ENCODE measurements at regions not wholly inside any gene's neighbourhood (a gene's known extent, or its start where the extent isn't known, plus 50 kb on each side); places are given as distances from the start of the nearest gene placed in this dataset.
"Not testable (repeated sequence)": the region's sequence is repeated elsewhere in the genome, so short reads cannot be mapped to it uniquely, and the experiment has no call there.

- DNase-seq (ENCODE audit: low read depth in 2 of 2): not testable (repeated sequence)
Observed at GRCh38 chr2:114018464-114018863, 128.6 kb downstream of the ACTR3 start.

GRCh38 chr2:114020668-114021067 lies 130.8 kb downstream of the ACTR3 start:
- DNase-seq (ENCODE audit: low read depth in 2 of 2): no peak

GRCh38 chr2:114022360-114023085 lies 132.6 kb downstream of the ACTR3 start:
- DNase-seq (ENCODE audit: low read depth in 2 of 2): peak in 1 of 2 donors; percentile 3

GRCh38 chr2:114024326-114024725 lies 134.4 kb downstream of the ACTR3 start:
- DNase-seq (ENCODE audit: low read depth in 2 of 2): no peak

- no peak for DNase-seq (ENCODE audit: low read depth in 2 of 2)
Observed at GRCh38 chr2:114025030-114025429, 135.1 kb downstream of the ACTR3 start.

GRCh38 chr2:114027437-114027836 lies 137.5 kb downstream of the ACTR3 start:
- no peak for DNase-seq (ENCODE audit: low read depth in 2 of 2)

GRCh38 chr2:114031605-114032505 lies 142.0 kb downstream of the ACTR3 start:
- DNase-seq (ENCODE audit: low read depth in 2 of 2): no peak

- DNase-seq (ENCODE audit: low read depth in 2 of 2): no peak
Observed at GRCh38 chr2:114032705-114033104, 142.8 kb downstream of the ACTR3 start.

- no peak for DNase-seq (ENCODE audit: low read depth in 2 of 2)
Observed at GRCh38 chr2:114034742-114035141, 144.9 kb downstream of the ACTR3 start.

GRCh38 chr2:114038710-114039109 lies 148.8 kb downstream of the ACTR3 start:
- DNase-seq (ENCODE audit: low read depth in 2 of 2): no peak

- no peak for DNase-seq (ENCODE audit: low read depth in 2 of 2)
Observed at GRCh38 chr2:114039677-114040076, 149.8 kb downstream of the ACTR3 start.

- no peak for DNase-seq (ENCODE audit: low read depth in 2 of 2)
Observed at GRCh38 chr2:114040826-114041225, 150.9 kb downstream of the ACTR3 start.

GRCh38 chr2:114044985-114045384 lies 155.1 kb downstream of the ACTR3 start:
- no peak for DNase-seq (ENCODE audit: low read depth in 2 of 2)

- no peak for DNase-seq (ENCODE audit: low read depth in 2 of 2)
Observed at GRCh38 chr2:114046373-114046772, 156.5 kb downstream of the ACTR3 start.

GRCh38 chr2:114046866-114047435 lies 157.1 kb downstream of the ACTR3 start:
- DNase-seq (ENCODE audit: low read depth in 2 of 2): no peak

GRCh38 chr2:114049280-114049679 lies 159.4 kb downstream of the ACTR3 start:
- DNase-seq (ENCODE audit: low read depth in 2 of 2): no peak

GRCh38 chr2:114049826-114050225 lies 159.9 kb downstream of the ACTR3 start:
- DNase-seq (ENCODE audit: low read depth in 2 of 2): no peak

- DNase-seq (ENCODE audit: low read depth in 2 of 2): no peak
Observed at GRCh38 chr2:114056294-114057143, 166.6 kb downstream of the ACTR3 start.

GRCh38 chr2:114057638-114058037 lies 167.7 kb downstream of the ACTR3 start:
- no peak for DNase-seq (ENCODE audit: low read depth in 2 of 2)

GRCh38 chr2:114061566-114062098 lies 171.7 kb downstream of the ACTR3 start:
- no peak for DNase-seq (ENCODE audit: low read depth in 2 of 2)

GRCh38 chr2:114063346-114063745 lies 173.5 kb downstream of the ACTR3 start:
- no peak for DNase-seq (ENCODE audit: low read depth in 2 of 2)

Data from dermis microvascular lymphatic vessel endothelial cell (primary cell).